Thyroid gland (tissue), 4 donors: ENCODE measurements at regions not wholly inside any gene's neighbourhood (a gene's known extent, or its start where the extent isn't known, plus 50 kb on each side); places are given as distances from the start of the nearest gene placed in this dataset.
A peak's percentile ranks its signal among the peaks of the same experiment; 100 is the strongest.

ENCODE experiments used
- DNase-seq, 2 donors: peaks; one replicate each; pipeline ENCODE4 v3.0.0-alpha.2; 2019
- H3K27ac ChIP-seq, 3 donors: fragments of 200-600 bp; sonication (generic); 1 replicate in 2 of 3; 2 replicates in 1 of 3; pipeline ENCODE4 v1.5.1; 2016 to 2019; ENCODE audit warnings: mild to moderate bottlenecking in 1 of 3, moderate library complexity in 1 of 3
- H3K27me3 ChIP-seq: fragments of 200-600 bp; sonication (generic); one replicate; pipeline ENCODE4 v1.5.1; 2019
- H3K36me3 ChIP-seq, 2 donors: fragments of 200-600 bp; sonication (generic); one replicate each; pipeline ENCODE4 v1.5.1; 2016 to 2019
- H3K4me1 ChIP-seq, 2 donors: fragments of 200-600 bp; sonication (generic); one replicate each; pipeline ENCODE4 v1.5.1; 2017 to 2019
- H3K4me3 ChIP-seq, 3 donors: fragments of 200-600 bp; sonication (generic); replicated peaks in 1 of 3; 1 replicate in 2 of 3; 2 replicates in 1 of 3; pipeline ENCODE4 v1.5.1; 2016; ENCODE audit warnings: mild to moderate bottlenecking in 1 of 3
- H3K9me3 ChIP-seq: fragments of 200-600 bp; sonication (generic); one replicate; pipeline ENCODE4 v1.5.1; 2017
- CTCF ChIP-seq, 6 experiments: fragments of 200-600 bp in 3 of 6; fragments of 450-650 bp in 3 of 6; sonication (generic) in 3 of 6; IDR thresholded peaks; one replicate each; pipeline ENCODE4 v1.5.1; 2016 to 2019; ENCODE audit warnings: antibody characterized with exemption in 6 of 6, mild to moderate bottlenecking in 2 of 6, inconsistent platforms in 1 of 6, moderate library complexity in 1 of 6
- POLR2A ChIP-seq, 2 donors: fragments of 450-650 bp; IDR thresholded peaks; one replicate each; pipeline ENCODE4 v1.6.1; 2017; ENCODE audit warnings: antibody characterized with exemption in 2 of 2, mild to moderate bottlenecking in 2 of 2, moderate library complexity in 1 of 2
- WGBS, 2 donors: methylation state at CpG; one replicate each; pipeline ENCODE4 v1.1.5; 2017; 5-methylcytosine and 5-hydroxymethylcytosine counted together
- intact Hi-C: fragments of 100-400 bp; cut with DNase I; formaldehyde crosslinking; loops from one replicate; pipeline ENCODE4 v1.15.1; 2023

- no peak overlapping the region for H3K4me3 ChIP-seq
- no peaks in the 10 kb centered on the region for H3K27me3 ChIP-seq
- DNase-seq, result peak in 1 of 2 donors; percentile 35
- 68 to 74% methylated on average over 12 of the region's 12 CpGs for WGBS, 2 donors
- intact Hi-C loops, result no loop called here
- peaks cover 4 to 8% of the 10 kb centered on the region in 2 donors for H3K4me1 ChIP-seq
- peak overlapping the region in 2 of 3 donors; percentile 64 to 70 for H3K27ac ChIP-seq
- TF ChIP-seq POLR2A (IDR thresholded peaks at IDR 0.05) (no peak), CTCF (IDR thresholded peaks at IDR 0.05) (no peak)
- no peaks in the 10 kb centered on the region for H3K9me3 ChIP-seq
- H3K36me3 ChIP-seq, result no peaks in the 10 kb centered on the region
These were observed 132.2 kb downstream of the SNX5 start for GRCh38 chr20:17836303-17836861.

DNA sequence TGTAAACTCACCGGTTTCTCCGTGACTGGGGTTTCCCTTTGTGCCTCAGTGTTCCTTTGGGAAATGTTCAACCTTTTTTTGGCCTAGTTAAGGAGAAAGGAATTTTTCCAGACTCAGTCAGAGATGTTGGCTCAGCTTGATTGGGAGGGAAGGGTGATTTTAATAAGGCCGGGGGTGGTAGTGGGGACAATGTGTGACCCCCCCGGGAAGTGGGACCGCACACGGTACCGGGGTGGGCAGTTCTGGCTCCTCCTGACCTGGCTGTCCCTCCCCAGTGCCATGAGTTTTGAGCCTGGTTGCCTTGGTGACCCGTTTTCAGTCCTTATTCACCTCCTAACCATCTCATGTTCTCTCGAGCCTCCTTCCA lies 132.7 kb downstream of the SNX5 start:
- Histone ChIP-seq H3K36me3 (no peaks in the 10 kb centered on the region), H3K27ac (peak overlapping the region in 2 of 3 donors; percentile 64 to 70), H3K4me1 (peaks cover 4 to 8% of the 10 kb centered on the region in 2 donors), H3K9me3 (no peaks in the 10 kb centered on the region), H3K4me3 (no peak overlapping the region), H3K27me3 (no peaks in the 10 kb centered on the region)
- WGBS, 2 donors, result 83 to 84% methylated on average over 9 of the region's 9 CpGs
- TF ChIP-seq CTCF (IDR thresholded peaks at IDR 0.05) (no peak), POLR2A (IDR thresholded peaks at IDR 0.05) (no peak)
- DNase-seq, result no peak
- intact Hi-C loops, result no loop called here

GRCh38 chr20:17835240-17835933 lies 133.2 kb downstream of the SNX5 start:
- intact Hi-C loops, result no loop called here

GRCh38 chr20:17834804-17835203 lies 133.8 kb downstream of the SNX5 start:
- intact Hi-C loops, result no loop called here
- Histone ChIP-seq H3K4me3 (no peak overlapping the region), H3K27ac (no peak overlapping the region), H3K36me3 (no peaks in the 10 kb centered on the region), H3K27me3 (no peaks in the 10 kb centered on the region), H3K9me3 (no peaks in the 10 kb centered on the region), H3K4me1 (peaks cover 4 to 8% of the 10 kb centered on the region in 2 donors)
- TF ChIP-seq CTCF (IDR thresholded peaks at IDR 0.05) (no peak), POLR2A (IDR thresholded peaks at IDR 0.05) (no peak)
- DNase-seq, result no peak
- 85 to 87% methylated on average over 2 of the region's 2 CpGs for WGBS, 2 donors

More at GRCh38 chr20:17835240-17835933, 133.2 kb downstream of the SNX5 start:
- Histone ChIP-seq H3K4me1 (peaks cover 4 to 8% of the 10 kb centered on the region in 2 donors), H3K36me3 (no peaks in the 10 kb centered on the region), H3K27me3 (no peaks in the 10 kb centered on the region), H3K27ac (peak overlapping the region in 2 of 3 donors; percentile 64 to 70), H3K4me3 (no peak overlapping the region), H3K9me3 (no peaks in the 10 kb centered on the region)
- TF ChIP-seq POLR2A (IDR thresholded peaks at IDR 0.05) (no peak), CTCF (IDR thresholded peaks at IDR 0.05) (no peak)
- WGBS, 2 donors, result 70 to 85% methylated on average over 12 to 15 of the region's 15 CpGs
- DNase-seq, result no peak

- Histone ChIP-seq H3K27ac (no peak overlapping the region), H3K36me3 (no peaks in the 10 kb centered on the region), H3K27me3 (no peaks in the 10 kb centered on the region), H3K9me3 (no peaks in the 10 kb centered on the region), H3K4me3 (no peak overlapping the region), H3K4me1 (peaks cover 4 to 8% of the 10 kb centered on the region in 2 donors)
- 85 to 90% methylated on average over 9 of the region's 9 CpGs for WGBS, 2 donors
- intact Hi-C loops, result no loop called here
- DNase-seq, result no peak
- no peak for TF ChIP-seq CTCF (IDR thresholded peaks at IDR 0.05)
- TF ChIP-seq POLR2A (IDR thresholded peaks at IDR 0.05), result no peak
These were observed 133.4 kb downstream of the BANF2 start for GRCh38 chr20:17833036-17833674.
